ENCODE measurements at regions not wholly inside any gene's neighbourhood (a gene's known extent, or its start where the extent isn't known, plus 50 kb on each side); places are given as distances from the start of the nearest gene placed in this dataset.

DNA sequence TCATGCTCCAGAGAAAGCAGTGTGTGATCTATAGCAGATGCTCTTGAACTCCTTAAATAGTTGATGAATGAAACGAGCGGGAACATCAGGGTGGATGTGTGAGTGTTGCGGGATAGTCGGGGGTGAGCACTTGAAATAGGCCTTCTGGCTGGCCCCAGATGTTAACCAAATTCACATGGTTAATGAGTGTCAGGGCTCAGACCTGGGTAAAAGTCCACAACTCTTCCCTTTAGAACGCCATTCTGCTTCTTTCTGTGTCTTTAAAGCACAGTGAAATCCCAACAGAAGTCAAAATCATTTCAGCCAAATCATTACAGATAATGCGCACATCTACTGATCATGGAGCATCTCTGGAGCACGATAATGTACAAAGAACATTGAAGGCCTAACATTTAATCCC is 249.4 kb upstream of the BOD1L1 start:
- no peaks in the 10 kb centered on the region for H3K79me2 ChIP-seq (ENCODE audit: control insufficient read depth, insufficient read depth, low read length)
- no peaks in the 10 kb centered on the region for H3K9me3 ChIP-seq (ENCODE audit: control insufficient read depth, low read depth, low read length)
- no peak overlapping the region for H3K9ac ChIP-seq (ENCODE audit: control insufficient read depth, extremely low read depth, insufficient read depth, low read length)
- no peaks in the 10 kb centered on the region for H3K36me3 ChIP-seq (ENCODE audit: control insufficient read depth in 2 of 2, extremely low read depth in 1 of 2, insufficient read depth in 2 of 2, low read length in 2 of 2)
- no peak for TF ChIP-seq EZH2 (IDR thresholded peaks at IDR 0.05; ENCODE audit: low read length)
- TF ChIP-seq, protein P1, sequence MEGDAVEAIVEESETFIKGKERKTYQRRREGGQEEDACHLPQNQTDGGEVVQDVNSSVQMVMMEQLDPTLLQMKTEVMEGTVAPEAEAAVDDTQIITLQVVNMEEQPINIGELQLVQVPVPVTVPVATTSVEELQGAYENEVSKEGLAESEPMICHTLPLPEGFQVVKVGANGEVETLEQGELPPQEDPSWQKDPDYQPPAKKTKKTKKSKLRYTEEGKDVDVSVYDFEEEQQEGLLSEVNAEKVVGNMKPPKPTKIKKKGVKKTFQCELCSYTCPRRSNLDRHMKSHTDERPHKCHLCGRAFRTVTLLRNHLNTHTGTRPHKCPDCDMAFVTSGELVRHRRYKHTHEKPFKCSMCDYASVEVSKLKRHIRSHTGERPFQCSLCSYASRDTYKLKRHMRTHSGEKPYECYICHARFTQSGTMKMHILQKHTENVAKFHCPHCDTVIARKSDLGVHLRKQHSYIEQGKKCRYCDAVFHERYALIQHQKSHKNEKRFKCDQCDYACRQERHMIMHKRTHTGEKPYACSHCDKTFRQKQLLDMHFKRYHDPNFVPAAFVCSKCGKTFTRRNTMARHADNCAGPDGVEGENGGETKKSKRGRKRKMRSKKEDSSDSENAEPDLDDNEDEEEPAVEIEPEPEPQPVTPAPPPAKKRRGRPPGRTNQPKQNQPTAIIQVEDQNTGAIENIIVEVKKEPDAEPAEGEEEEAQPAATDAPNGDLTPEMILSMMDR (optimal IDR thresholded peaks at IDR 0.05 in 1 of 3, IDR thresholded peaks at IDR 0.05 in 1 of 3, conservative IDR thresholded peaks at IDR 0.05 in 1 of 3; ENCODE audit: extremely low read depth in 1 of 3, insufficient read depth in 2 of 3, low read length in 3 of 3), result no peak
- DNase-seq (ENCODE audit: low read depth, low spot score) (no peak), FAIRE-seq (peak; percentile 9)
- no peak overlapping the region for H2AFZ ChIP-seq (ENCODE audit: control insufficient read depth, low read length)
- dilution Hi-C loops (cut with MboI; ENCODE audit: extremely low pct_ligation_motif_present, low sequenced_read_pairs), result no loop called here
- no peaks in the 10 kb centered on the region for H3K4me1 ChIP-seq (ENCODE audit: control insufficient read depth, extremely low read depth, insufficient read depth, low read length)
- no peaks in the 10 kb centered on the region for H4K20me1 ChIP-seq (ENCODE audit: control insufficient read depth, extremely low read depth, insufficient read depth, low read length)
- H3K4me2 ChIP-seq (ENCODE audit: control insufficient read depth, extremely low read depth, insufficient read depth, low read depth, low read length), result no peak overlapping the region
- H3K4me3 ChIP-seq (ENCODE audit: control insufficient read depth in 2 of 3, extremely low read depth in 1 of 3, insufficient read depth in 2 of 3, low read depth in 1 of 3, low read length in 3 of 3), result no peak overlapping the region
- no peak overlapping the region for H3K27ac ChIP-seq (ENCODE audit: control insufficient read depth, insufficient read depth, low read length)
- H3K27me3 ChIP-seq (ENCODE audit: control insufficient read depth, extremely low read depth, insufficient read depth, low read length), result no peaks in the 10 kb centered on the region
- H3K9me1 ChIP-seq (ENCODE audit: control insufficient read depth, extremely low read depth, insufficient read depth, low read length), result no peaks in the 10 kb centered on the region

DNA sequence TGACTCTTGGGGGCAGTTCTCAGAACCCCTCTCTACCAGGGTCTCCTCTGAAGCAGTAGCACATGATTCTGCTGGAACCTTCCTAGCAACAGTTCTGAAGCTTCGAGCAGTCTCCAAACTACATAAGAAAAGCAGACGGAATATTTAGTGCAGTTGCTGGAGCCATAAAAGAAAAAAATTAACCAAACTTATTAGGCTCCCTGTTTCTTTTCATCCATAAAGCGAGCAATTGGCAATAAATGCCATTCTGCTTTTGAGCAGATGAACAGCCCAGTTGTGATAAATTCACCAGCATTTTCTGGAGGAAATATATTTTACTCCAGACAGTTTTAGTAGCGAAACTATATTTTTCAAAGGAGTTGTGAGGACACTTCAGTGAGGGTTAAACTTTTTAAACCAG is 250.1 kb upstream of the BOD1L1 start:
- Histone ChIP-seq H2AFZ (ENCODE audit: control insufficient read depth, low read length) (no peak overlapping the region), H3K9ac (ENCODE audit: control insufficient read depth, extremely low read depth, insufficient read depth, low read length) (no peak overlapping the region), H3K27ac (ENCODE audit: control insufficient read depth, insufficient read depth, low read length) (no peak overlapping the region), H3K27me3 (ENCODE audit: control insufficient read depth, extremely low read depth, insufficient read depth, low read length) (no peaks in the 10 kb centered on the region), H3K9me3 (ENCODE audit: control insufficient read depth, low read depth, low read length) (no peaks in the 10 kb centered on the region), H3K36me3 (ENCODE audit: control insufficient read depth in 2 of 2, extremely low read depth in 1 of 2, insufficient read depth in 2 of 2, low read length in 2 of 2) (no peaks in the 10 kb centered on the region), H4K20me1 (ENCODE audit: control insufficient read depth, extremely low read depth, insufficient read depth, low read length) (no peaks in the 10 kb centered on the region), H3K4me2 (ENCODE audit: control insufficient read depth, extremely low read depth, insufficient read depth, low read depth, low read length) (no peak overlapping the region), H3K4me1 (ENCODE audit: control insufficient read depth, extremely low read depth, insufficient read depth, low read length) (no peaks in the 10 kb centered on the region), H3K9me1 (ENCODE audit: control insufficient read depth, extremely low read depth, insufficient read depth, low read length) (no peaks in the 10 kb centered on the region), H3K79me2 (ENCODE audit: control insufficient read depth, insufficient read depth, low read length) (no peaks in the 10 kb centered on the region), H3K4me3 (ENCODE audit: control insufficient read depth in 2 of 3, extremely low read depth in 1 of 3, insufficient read depth in 2 of 3, low read depth in 1 of 3, low read length in 3 of 3) (no peak overlapping the region)
- dilution Hi-C loops (cut with MboI; ENCODE audit: extremely low pct_ligation_motif_present, low sequenced_read_pairs), result no loop called here
- no peak for DNase-seq (ENCODE audit: low read depth, low spot score)
- FAIRE-seq, result no peak
- TF ChIP-seq, protein P1 (optimal IDR thresholded peaks at IDR 0.05 in 1 of 3, IDR thresholded peaks at IDR 0.05 in 1 of 3, conservative IDR thresholded peaks at IDR 0.05 in 1 of 3; ENCODE audit: extremely low read depth in 1 of 3, insufficient read depth in 2 of 3, low read length in 3 of 3), result no peak
- no peak for TF ChIP-seq EZH2 (IDR thresholded peaks at IDR 0.05; ENCODE audit: low read length)
